Prostate gland (tissue), 2 donors: ENCODE measurements at regions not wholly inside any gene's neighbourhood (a gene's known extent, or its start where the extent isn't known, plus 50 kb on each side); places are given as distances from the start of the nearest gene placed in this dataset.

Experiments used
- POLR2A ChIP-seq: fragments of 450-650 bp; IDR thresholded peaks from one replicate; pipeline ENCODE4 v1.6.1; 2016; ENCODE audit warnings: antibody characterized with exemption, mild to moderate bottlenecking
- POLR2AphosphoS5 ChIP-seq: sonication (generic); formaldehyde crosslinking; IDR thresholded peaks from one replicate; pipeline ENCODE4 v1.6.1; 2017; ENCODE audit warnings: antibody characterized with exemption
- TF ChIP-seq, protein P1 (sequence below), 4 experiments: fragments of 200-600 bp in 2 of 4; fragments of 450-650 bp in 2 of 4; sonication (generic) in 2 of 4; IDR thresholded peaks; 1 replicate in 3 of 4; 2 replicates in 1 of 4; pipeline ENCODE4 v1.5.1; 2016 to 2019; ENCODE audit warnings: antibody characterized with exemption in 4 of 4, mild to moderate bottlenecking in 2 of 4, moderate library complexity in 2 of 4

- TF ChIP-seq POLR2A (no peak), POLR2AphosphoS5 (no peak)
- TF ChIP-seq, protein P1, sequence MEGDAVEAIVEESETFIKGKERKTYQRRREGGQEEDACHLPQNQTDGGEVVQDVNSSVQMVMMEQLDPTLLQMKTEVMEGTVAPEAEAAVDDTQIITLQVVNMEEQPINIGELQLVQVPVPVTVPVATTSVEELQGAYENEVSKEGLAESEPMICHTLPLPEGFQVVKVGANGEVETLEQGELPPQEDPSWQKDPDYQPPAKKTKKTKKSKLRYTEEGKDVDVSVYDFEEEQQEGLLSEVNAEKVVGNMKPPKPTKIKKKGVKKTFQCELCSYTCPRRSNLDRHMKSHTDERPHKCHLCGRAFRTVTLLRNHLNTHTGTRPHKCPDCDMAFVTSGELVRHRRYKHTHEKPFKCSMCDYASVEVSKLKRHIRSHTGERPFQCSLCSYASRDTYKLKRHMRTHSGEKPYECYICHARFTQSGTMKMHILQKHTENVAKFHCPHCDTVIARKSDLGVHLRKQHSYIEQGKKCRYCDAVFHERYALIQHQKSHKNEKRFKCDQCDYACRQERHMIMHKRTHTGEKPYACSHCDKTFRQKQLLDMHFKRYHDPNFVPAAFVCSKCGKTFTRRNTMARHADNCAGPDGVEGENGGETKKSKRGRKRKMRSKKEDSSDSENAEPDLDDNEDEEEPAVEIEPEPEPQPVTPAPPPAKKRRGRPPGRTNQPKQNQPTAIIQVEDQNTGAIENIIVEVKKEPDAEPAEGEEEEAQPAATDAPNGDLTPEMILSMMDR (IDR thresholded peaks at IDR 0.05): no peak
These were observed 231.2 kb upstream of the LRTM1 start for GRCh38 chr3:55159016-55159415.
